NCI-H128 (cell line): ENCODE measurements at regions not wholly inside any gene's neighbourhood (a gene's known extent, or its start where the extent isn't known, plus 50 kb on each side); places are given as distances from the start of the nearest gene placed in this dataset.
A peak's percentile ranks its signal among the peaks of the same experiment; 100 is the strongest.

Source experiments
- DNase-seq: peaks from one replicate; lab custom pipeline; 2025; ENCODE audit not compliant: unreplicated experiment; lab: John Stamatoyannopoulos, UW

DNA sequence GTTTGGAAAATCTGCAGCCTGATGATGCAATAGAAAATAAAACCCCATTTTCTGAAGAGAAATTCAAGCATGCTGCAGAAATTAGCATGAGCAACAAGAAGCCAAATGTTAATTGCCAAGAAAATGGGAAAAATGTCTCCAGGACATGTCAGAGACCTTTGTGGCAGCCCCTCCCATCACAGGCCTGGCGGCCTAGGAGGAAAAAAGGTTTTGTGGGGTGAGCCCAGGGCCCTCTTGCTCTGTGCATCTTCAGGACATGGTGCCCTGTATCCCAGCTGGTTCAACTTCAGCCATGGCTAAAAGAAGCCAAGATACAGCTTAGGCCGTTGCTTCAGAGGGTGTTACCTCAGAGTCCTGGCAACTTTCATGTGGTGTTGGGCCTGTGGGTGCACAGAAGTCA is 775.5 kb upstream of the SEL1L start:
- no peak for DNase-seq

DNA sequence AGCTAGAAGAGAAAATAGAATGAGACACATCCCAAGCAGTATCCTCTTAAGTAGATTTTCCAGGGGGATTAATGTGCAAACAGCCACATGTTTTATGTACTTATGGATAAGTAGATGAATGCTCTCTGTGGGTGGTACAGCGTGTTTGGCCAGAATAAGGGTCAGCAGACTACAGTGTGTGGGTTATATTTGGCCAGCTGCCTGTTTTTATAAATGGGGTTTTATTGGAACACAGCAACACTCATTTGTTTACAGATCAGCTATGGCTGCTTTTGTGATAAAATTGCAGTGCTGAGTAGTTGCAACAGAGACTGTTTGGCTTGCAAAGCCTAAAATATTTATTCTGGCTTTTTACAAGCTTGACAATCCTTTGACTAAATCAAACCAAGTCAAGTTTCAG is 780.2 kb upstream of the SEL1L start:
- DNase-seq, result peak; percentile 79

DNA sequence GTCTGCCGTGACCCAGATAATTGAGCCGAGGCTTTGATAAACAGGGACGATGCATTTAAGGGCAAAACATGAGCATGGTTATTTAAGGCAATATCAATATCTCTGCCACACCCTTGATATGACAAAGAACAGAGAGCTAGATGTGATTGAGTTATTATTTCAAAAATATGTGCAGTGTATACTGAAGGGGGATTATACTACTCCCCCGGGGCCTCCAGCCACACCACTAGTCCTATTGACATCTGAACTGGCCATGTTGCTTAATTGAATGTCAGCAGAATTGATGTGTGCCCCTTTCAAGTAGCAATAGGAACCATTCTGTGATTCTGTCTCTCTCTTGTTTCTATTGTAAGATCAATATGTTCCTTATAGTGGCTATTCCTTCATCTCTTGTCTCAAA is 794.8 kb upstream of the SEL1L start:
- no peak for DNase-seq

DNA sequence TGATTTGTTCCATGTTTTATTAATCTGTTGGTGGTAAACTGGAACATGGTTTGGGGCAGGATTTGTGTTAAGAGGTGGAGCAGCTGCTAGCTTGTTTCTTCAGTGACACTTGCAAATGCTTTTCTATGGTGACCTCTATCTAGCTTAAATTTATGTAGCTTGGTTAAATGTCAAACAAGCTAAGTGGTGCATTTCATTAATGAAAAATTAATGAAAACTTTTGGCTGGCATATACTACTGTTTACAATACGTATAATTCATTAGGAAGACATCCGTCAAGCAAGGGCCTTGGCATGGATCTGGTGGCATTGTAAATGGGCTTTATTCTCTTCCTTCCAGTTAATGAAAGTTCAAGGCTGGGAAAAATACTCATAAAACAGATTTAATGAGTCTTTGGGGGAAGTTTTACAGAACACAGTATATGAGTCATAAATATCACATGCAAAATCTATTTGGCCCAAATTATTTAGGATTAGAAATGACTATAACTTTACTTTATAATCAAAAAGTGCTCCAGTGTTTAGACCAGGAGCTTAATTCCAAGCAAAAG is 807.7 kb upstream of the SEL1L start:
- no peak for DNase-seq

DNA sequence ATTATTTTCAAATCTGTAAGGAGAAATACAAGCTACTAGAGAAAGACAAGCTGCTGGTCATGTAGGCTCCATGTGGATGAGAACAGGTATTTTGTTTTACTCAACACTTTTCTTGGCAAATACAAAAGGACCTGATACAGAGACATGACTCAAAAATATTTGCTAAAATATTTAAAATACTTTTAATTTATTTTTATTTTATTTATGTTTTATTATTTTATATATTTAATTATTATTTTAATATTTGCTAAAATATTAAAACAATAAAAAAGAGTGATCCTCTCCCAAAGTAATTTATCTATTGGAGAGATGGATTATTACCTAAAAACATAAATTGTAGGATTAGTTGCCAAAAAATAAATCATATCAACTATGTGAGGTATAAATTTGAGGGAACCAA is 808.9 kb upstream of the SEL1L start:
- DNase-seq, result no peak

DNA sequence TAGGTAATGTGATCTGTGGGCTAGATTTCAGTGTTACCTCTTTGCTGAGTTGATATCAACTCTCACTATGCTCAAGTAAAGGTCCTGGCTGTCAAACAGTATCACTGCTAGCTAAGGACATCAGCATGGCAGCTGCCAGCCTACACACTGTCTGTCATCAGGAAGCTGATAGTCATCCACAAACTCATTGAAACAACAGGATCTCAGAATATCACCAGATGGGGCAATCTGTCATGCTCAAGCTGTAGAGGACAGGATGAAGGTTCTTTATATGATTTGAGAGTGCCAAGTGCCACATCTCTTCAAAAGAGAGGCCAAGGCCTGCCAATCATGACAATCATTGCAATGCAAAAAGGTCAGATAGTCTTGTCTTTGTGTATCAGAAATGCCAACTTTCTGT is 811.5 kb upstream of the SEL1L start:
- no peak for DNase-seq

DNA sequence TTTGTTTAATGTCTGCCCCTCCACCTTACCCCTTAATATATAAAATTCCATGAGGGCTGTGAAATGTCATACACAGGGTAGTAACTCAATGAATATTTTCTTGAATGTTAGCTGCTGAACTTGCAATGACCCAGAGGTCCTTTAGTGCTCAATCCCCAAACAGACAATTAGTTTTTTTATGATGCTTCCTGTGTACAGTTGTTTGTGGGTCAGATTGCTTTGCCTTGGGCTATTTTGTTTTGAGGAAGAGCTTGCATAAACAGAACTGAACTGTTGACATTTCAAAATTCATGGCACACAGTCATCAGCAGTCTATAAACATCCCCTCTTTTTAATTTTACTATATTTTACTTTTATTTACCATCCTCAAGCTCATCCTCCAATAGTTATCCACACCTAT is 820.5 kb upstream of the SEL1L start:
- no peak for DNase-seq

DNA sequence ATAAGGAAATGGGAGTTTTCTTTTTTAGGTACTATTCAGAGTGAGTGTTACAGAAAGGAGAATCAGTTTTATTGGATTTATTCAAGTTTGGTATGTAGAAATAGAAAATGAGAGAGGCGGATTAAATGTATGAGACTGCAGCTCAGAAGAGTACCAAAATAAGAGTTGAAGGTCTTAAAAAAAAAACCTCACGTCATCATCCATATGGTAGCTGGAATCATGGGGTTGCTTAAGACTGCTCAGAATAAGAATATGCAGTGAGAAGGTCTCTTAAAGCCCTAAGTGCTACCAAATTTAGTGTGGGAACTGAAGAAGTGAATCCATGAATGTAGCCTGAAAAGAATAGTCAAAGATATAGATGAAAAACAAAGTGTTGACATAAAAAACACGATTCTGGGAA is 825.5 kb upstream of the SEL1L start:
- DNase-seq, result no peak

DNA sequence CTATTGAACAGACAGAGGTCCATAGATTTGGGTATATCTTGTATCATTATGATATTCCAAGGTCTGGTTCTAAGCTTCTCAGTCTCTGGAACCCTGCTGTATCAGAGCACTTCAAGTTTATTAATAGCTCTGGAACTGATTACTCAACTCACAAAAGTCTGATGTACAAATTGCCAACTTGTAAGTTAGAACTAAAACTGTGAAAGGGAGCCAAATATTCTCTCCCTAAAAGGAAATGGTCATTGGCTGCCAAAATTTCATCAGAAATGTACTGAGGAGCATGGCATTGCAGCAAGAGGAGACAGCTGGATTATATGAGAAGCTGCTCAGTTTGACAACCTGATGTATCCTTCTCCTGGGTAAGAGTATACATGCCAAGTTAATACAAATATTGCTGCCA is 828.8 kb upstream of the SEL1L start:
- no peak for DNase-seq

DNA sequence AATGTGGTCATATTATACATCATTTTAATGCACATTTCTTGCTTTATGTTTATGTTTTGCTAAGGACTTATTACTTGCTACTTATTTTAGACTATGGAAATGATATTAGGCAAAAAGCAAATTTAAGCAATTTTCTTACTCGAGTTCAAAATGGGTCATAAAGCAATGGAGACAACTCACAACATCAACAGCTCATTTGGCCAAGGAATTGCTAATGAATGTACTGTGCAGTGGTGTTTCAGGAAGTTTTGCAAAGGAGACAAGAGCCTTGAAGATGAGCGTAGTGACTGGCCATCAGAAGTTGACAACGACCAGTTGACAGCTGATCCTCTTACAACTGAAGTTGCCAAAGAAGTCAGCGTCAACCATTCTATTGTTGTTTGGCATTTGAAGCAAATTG is 831.8 kb upstream of the SEL1L start:
- no peak for DNase-seq

DNA sequence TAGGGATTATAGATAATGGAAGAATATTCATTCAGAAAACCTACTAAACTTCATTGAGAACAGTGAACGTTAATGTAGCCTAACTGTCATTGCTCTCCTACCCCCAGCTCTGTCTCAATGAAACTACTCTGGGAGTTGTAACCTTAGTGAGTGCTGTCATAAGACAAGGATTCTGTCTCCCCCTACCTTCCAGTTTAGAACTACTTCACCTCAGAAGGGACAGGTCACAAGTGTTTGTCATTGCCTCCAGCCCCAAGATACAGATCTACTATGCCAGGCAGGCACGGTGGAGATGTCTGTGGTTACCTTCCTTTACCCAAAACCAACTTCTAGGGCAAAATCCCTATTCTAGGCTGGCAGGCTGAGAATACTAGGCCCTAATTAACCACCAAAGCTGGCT is 833.1 kb upstream of the SEL1L start:
- no peak for DNase-seq

DNA sequence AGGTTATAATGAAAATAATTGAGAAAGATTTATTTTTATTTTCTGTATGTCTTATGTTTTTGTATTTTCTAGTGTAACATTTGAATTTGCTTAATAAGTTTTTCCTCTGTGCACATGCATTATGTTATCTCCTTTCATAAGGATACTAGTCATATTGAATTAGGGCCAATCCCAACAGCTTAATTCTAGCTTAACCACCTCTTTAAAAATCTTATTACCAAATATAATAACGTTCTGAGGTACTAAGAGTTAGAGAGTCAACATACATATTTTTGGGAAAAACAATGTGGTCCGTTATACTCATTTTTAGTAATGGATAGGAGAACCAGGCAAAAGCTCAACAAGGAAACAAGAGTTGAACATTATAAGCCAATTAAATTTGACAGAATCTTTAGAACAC is 845.6 kb upstream of the SEL1L start:
- no peak for DNase-seq

DNA sequence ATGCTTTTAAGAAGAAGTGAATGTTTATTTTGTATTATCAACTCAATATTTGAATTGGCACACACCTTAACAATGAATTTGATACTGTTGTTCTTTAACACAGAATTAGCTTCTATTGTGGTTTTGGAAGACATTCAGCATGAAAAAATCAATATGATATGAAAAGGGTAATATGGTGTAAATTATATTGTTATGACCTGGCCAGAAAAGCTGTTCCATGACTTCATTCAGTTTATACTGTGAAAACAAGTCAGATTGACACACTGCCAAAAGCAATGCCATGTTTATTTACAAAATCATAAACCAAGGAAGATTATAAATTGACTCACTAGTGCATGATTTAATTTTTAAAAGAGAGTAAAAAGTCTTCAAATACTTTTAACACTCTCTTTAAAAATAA is 851.4 kb upstream of the SEL1L start:
- DNase-seq, result no peak

DNA sequence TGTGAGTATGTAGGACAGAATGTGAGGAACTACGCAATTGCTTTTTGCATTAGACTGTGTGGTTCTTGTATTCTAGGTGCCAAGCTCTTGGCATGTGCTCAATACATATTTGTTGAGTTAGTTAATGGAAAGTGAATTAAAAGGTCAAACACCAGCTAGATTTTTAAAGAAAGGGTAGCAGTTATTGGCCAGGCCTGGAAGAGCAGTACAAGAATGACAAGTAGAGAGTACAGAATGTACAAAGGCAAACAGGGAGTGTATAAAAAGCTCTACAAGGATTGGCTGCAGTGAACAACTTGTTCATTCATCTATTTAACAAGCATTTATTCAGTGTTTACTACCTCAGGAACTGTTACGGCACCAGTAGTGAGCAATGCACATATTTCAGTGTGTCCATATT is 854.0 kb upstream of the SEL1L start:
- DNase-seq, result no peak

DNA sequence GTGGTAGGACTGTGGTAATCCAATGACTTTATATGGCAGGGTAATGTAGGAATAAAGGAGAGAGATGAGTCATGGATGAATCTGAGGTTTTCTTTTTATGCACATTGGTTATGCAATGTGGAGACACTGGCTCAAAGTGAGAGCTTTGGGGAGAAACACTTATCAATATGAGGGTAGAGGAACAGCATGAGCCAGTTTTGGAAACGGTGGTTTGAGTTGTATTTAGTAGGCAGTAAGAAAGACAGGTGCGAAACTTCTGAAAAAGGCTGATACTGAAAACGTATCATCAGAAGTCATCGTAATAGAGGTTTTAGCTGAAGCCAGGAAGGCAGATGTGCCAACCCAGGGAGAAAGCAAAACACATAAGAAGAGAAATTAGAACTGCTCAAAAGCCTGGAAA is 854.8 kb upstream of the SEL1L start:
- DNase-seq, result no peak

DNA sequence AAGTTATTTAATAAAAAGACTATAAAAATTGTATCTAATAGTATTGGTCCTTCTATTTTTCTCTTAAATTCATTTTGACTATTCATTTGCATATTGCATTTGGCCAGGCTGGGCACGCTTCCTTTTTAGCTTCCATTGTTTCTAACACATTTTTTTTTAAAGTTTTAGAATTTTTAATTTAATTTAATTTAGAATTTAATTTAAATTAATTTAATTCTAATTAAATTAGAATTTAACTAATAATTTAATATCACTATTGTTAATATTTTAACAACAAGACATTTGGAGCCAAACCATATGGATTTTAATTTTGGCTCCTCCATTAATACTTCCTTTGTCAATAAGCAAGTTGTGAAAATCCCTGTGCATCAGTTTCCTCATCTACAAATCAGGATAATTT is 856.9 kb upstream of the SEL1L start:
- DNase-seq, result no peak

DNA sequence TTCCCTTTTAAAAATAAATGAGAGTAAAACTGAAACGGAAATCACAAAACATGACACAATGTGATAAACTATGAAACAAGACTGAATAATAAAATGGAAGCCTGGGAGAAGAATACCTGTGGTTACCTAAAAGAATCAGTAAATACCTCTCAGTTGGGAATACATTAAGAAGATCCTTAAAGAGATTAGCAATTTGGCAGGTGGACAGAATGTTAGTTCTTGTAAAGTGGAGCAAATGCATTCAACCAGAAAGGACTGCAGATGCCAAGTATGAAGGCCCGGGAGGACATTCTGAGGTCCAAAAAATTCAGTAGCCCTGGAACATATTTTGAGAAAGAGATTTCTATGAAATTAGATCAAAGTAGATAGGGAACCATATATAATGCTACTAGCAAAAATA is 861.3 kb upstream of the SEL1L start:
- peak; percentile 55 for DNase-seq

DNA sequence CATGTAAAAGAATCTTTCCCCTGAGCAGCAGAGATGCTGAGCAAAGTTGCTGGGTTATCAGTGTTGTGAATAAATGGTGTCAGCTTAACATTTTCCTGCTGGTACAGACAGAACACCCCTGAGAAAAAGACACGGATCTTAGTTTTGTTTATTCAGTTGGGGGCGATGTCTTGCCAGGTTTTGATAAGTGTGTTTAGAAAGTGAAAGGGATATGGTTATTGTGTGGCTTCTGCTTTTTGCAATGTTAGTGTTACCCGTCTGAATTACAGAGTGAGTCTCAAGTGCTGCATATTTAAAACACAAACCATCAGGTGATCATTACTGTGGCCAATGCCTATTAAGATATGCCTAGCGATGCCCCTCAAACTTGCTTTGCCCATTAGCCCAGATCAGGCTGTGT is 864.6 kb upstream of the SEL1L start:
- DNase-seq, result no peak

DNA sequence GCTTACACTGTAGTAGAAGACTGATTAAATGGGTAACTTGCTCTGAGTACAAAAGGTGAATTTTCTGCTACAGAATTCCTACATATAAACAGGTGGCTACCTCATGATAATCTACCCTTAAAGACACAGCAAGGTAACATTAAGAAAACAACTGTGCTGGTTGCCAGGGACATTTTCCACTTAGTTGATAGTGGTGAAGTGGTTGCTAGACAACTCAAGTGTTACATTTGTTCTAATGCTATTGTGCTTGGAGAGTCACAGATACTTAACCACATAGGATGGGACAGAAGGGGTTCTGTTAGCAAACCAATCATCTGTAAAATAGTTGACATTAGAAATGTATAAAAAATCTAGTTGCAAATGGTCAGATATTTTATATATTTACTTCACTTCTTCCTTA is 870.3 kb upstream of the SEL1L start:
- peak; percentile 71 for DNase-seq

DNA sequence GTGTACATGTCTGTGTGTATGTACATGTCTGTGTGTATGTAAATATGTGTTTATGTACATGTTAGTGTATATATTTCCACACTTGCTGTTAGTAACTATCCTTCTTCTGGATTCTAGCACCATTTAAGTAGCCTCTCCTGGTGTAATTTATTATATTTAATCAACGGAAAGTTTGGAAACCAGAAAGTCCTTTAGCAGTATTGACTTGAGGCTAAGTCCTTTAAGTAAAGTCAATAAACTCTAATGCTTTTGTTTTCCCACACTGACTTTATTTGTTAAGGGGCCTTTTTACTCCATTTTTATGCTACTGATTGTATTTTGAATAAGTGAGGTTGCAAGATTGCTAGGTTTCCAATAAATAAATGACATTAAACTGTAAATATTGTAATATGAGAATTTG is 876.4 kb upstream of the SEL1L start:
- DNase-seq, result no peak

DNA sequence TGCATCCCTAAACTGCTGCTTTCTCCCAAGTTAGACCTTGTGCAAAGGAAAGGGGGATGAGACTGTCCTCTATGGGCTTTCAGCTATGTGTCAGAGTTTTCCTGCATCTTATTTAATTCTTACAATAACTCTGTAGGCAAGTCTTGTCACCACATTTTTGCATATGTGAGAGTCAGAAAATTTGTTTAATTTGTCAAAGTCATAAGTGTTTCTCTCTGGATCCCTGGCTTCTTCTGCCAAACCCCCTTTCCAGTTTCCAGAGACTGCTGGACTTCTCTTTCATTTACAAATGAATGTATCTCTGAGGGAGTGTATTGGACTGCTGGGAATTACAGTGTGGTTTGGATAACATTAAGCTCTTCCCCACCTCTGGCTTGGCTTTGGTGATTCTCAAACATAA is 877.6 kb upstream of the SEL1L start:
- no peak for DNase-seq

DNA sequence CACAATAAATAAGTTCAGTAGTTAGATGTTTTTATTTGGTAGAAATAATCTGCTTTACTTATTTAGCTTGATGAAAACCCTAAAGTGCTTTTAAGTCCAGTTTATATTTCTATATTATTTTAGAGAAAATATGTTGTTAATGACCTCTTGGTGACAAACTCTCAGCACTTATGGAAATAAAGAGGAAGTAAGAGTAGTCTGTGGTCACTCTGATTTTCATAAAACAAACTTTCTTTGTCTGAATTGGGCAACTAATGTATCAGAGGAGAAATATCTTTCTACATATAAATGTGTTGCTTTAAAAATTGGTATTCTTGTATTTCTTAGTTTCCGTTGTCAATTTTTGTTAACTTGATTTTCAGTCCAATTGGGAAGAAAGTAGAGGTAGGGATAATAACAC is 878.9 kb upstream of the SEL1L start:
- DNase-seq, result no peak

DNA sequence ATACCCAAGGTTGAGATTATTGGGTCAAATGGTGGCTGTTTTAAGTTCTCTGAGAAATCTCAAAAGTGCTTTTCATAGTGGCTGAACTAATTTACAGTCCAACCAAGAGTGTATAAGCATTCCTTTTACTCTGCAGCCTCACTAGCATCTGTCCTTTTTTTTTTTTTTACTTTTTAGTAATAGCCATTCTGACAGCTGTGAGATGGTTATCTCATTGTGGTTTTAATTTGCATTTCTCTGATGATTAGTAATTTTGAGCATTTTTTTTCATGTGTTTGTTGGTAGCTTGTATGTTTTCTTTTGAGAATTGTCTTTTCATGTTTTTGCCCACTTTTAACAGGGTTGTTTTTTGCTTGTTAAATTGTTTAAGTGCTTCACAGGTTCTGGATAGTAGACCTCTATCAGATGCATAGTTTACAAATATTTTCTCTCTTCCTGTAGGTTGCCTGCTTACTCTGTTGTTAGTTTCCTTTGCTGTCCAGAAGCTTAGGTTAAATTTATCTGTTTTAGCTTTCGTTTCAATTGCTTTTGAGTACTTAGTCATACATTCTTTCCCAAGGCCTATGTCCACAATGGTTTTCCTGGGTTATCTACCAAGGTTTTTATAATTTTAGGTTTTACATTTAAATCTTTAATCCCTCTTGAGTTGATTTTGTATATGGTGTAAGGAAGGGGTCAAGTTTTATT is 881.3 kb upstream of the SEL1L start:
- no peak for DNase-seq
